Astrocyte of the spinal cord (primary cell): ENCODE measurements at regions not wholly inside any gene's neighbourhood (a gene's known extent, or its start where the extent isn't known, plus 50 kb on each side); places are given as distances from the start of the nearest gene placed in this dataset.

ENCODE experiments used
- DNase-seq: peaks from one replicate; pipeline ENCODE4 v3.0.0; 2011; ENCODE audit warnings: low read depth, low spot score
- H3K4me3 ChIP-seq: 2 replicates; pipeline ENCODE4 v1.5.1; 2011; ENCODE audit warnings: low read depth, mild to moderate bottlenecking, low read length, moderate library complexity
- in situ Hi-C: cut with HindIII; loops from 2 replicates; pipeline ENCODE4 v1.10.0; 2017; ENCODE audit warnings: low sequenced_read_pairs
- TF ChIP-seq, protein P1 (sequence below): IDR thresholded peaks from 2 replicates; pipeline ENCODE4 v1.5.1; 2012; ENCODE audit warnings: low read depth, mild to moderate bottlenecking, low read length, inconsistent platforms

DNA sequence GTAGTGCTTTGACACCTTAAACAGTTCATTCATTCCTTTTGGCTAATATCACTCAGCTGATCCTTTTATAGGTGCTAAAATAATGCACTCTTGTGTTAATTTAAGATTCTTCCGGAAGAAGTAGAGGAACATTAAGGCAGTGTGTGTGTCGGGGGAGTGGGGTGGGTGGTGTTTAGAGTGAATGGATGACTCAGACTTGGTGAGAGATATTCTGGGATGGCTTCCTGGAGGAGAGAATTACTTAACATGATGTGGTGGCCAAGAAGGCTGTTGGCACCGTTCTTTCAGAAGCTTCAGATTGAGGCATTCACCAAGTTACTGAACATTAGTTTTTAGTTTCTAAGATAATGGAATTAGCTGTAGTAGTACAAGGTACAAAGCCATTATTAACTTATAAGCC lies 125.6 kb upstream of the ROPN1 start:
- in situ Hi-C loops, result no loop called here
- peak; percentile 50 for DNase-seq
- no peak overlapping the region for H3K4me3 ChIP-seq
- TF ChIP-seq, protein P1, sequence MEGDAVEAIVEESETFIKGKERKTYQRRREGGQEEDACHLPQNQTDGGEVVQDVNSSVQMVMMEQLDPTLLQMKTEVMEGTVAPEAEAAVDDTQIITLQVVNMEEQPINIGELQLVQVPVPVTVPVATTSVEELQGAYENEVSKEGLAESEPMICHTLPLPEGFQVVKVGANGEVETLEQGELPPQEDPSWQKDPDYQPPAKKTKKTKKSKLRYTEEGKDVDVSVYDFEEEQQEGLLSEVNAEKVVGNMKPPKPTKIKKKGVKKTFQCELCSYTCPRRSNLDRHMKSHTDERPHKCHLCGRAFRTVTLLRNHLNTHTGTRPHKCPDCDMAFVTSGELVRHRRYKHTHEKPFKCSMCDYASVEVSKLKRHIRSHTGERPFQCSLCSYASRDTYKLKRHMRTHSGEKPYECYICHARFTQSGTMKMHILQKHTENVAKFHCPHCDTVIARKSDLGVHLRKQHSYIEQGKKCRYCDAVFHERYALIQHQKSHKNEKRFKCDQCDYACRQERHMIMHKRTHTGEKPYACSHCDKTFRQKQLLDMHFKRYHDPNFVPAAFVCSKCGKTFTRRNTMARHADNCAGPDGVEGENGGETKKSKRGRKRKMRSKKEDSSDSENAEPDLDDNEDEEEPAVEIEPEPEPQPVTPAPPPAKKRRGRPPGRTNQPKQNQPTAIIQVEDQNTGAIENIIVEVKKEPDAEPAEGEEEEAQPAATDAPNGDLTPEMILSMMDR, result no peak

DNA sequence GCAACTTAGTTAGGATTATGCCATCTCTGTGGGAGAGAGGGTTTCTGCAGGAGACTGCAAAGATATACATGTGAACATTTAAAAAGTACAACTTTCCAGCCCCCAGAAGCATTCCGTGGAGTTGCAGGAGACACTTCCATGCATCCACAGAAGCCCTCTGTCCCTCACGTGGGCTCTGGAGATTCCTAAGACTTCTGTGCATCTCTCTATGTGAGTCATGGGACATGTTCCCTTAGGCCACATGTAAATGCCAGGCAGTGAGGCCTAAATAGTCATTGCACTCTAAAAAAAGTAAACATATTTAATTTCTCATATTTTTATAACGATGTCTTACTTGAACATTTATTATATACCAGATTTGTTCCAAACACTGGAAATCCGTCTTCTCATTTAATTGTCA lies 126.5 kb upstream of the ROPN1 start:
- H3K4me3 ChIP-seq, result no peak overlapping the region
- in situ Hi-C loops, result no loop called here
- no peak for DNase-seq
- TF ChIP-seq, protein P1, result no peak

- TF ChIP-seq, protein P1, result no peak
- no peak overlapping the region for H3K4me3 ChIP-seq
- peak; percentile 45 for DNase-seq
- in situ Hi-C loops, result no loop called here
Observed at GRCh38 chr3:124119056-124119716, 127.3 kb upstream of the ROPN1 start.

DNA sequence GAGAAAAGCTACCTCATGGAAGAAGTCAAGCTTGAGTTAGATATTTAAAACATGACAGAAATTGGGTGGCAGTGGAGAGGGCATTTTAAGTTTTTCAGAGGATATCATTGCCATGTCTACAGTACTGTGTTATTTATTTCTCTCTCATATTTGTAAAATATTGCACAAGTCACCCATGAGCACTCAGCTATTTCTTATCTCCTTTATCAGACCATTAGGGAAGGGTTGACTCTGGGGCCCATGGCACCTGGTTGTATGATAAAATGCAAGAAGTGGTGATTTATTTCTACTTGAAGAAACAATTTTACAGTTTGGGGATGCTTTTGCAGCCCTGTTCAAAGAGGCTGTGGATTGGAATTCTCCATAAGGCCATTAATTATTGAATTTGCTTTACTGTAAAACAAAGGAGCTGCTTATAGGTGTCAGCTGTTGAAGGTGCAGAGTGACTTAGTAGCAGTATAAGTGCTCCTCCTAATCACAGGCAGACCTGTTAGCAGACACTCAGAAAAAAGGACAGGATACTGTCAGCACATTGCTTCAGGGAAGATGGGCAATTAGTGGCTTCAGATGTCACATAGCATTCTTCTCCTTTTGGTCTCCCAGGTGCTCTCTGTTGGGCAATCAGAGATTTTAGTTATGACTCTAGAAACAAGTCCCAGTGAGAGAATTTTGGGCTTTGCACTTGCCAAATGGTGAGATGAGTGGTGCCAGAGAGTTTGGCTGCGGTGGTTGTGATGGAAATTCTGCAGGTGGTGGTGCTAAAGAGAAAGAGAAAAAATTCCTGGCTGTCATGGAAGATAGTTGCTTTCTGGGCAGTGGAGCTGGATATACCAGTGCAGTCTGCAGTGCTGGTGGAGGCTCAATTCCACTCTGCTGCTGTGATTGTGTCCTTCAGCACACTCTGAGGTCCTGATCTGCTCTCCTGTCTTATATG lies 129.7 kb upstream of the ROPN1 start:
- in situ Hi-C loops, result no loop called here
- DNase-seq, result no peak
- no peak overlapping the region for H3K4me3 ChIP-seq
- TF ChIP-seq, protein P1, result no peak

DNA sequence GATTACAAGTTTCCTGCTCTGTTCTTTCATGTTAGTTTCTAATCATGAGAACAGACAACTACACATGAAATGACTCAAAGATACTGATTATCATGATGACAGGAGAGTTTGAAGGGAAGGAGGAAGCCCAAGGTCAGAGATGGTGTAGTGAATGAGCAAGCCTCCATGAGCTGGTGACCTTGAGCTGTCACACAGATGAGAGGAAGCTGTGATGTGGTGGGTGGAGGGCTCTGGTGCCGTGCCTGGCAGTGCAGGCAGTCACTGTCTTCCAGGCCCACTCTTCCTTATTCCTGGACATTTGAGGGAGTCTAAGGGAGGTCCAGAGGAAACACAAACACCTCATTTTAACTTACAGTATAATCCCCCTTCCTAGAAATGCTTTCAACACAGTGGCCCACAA lies 133.4 kb upstream of the ROPN1 start:
- H3K4me3 ChIP-seq, result no peak overlapping the region
- in situ Hi-C loops, result no loop called here
- TF ChIP-seq, protein P1, result no peak
- no peak for DNase-seq

DNA sequence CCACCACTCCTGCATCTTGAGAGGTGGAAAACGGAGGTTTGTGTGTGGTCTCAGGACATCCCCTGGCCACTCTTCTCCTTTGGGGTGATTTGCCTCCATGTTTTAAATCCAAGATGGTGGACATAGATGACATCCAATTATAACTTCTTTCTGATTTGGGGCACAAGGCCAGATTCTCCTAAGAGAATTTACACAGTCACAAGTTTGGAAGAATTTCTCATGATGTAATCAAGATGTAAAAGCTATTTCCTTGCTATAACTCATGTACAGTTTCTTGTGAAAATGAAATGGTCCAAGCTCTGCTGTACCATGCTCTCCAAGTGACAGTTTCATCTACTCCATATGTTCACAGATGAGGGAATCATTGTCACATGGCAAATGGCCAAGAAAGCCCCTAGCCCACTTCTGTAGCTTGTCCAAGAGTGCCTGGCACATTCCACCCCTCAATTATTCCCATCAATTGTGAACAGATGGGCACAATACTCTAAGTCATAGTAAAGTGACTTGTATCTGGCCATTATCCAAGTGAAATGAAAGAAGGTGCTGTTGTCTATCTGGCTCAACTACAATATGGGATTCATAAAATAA lies 134.6 kb upstream of the ROPN1 start:
- DNase-seq, result no peak
- TF ChIP-seq, protein P1, result no peak
- no peak overlapping the region for H3K4me3 ChIP-seq
- in situ Hi-C loops, result no loop called here
